ENCODE measurements at regions not wholly inside any gene's neighbourhood (a gene's known extent, or its start where the extent isn't known, plus 50 kb on each side); places are given as distances from the start of the nearest gene placed in this dataset.
"Not testable (repeated sequence)": the region's sequence is repeated elsewhere in the genome, so short reads cannot be mapped to it uniquely, and the experiment has no call there.

DNA sequence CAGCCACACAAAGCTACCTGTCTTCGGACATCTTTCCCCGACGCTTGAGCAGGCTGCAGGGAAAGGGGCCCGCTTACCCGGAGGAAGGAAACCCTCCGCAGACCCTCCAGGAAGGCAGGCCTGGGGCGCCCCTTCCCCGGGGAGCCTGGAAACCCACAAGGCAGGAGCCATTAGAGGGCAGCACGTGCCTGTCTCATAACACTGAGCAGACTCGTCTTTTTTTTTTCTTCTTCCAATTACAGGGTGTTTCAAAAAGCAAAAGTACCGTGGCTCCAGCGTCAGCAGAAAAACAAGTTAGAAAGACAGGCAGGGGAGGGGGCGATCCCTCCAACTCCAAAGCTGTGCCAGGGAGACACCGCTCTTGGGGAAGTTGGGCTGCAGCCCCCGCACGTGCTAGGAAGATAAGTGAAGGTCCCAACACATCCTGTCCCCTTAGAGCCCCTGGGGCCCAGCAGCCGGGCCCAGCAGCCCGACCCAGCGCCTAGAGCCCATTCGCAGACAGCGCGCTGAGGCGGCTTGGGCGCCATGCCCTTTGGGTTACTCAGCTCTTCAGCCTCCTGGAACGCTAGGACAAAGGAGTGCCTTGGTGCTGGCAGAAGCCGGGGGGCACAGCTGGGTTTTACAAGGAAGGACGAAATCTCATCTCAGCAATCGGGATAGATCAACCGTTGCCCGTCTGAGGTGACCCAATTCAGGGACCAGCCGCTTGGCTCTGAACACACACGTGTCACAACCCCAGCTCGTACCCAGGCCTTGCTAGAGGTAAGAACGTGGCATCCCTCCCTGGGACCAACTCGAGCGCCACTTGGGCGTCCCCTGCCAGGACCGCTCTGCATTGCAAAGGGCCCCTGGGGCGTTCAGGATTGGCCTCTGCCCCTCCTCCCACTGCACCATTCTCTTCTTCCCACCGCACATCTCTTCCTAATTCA lies 136.3 kb downstream of the LY86 start:
- peak; percentile 62 to 84 for DNase-seq

DNA sequence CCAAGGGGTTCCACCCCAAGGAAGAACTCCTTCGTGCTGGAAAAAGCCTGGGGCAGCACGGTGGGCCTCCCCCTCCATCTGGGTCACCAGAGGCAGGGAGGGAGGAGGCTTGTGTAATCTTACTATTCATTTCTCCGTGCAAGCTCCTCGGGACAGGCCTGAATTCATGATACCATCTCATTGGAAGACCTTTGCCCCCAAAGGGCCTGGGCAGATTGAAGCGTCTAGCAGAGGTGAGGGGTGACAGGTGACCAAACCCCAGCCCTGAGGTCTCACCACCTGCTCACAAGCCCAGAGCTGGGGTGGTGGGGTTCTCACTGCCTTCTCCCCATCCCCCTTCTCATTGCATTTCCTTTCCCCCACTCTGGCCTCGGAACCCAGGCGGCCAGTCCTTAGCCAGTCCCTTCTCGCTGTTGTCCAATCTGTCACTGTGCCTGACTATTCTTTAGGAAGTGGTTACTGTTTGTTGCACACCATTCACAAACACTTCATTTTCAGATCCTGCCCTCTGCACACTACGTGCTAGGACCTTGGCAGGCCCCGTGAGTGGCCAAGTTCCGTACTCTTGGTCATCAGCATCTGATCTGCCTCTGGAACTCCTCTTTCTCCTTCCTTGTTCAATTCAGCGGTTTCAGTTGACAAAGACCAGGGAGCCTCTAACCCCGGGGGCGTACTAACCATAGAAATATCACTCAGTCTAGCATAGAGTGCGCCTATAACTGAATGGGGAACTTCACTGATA lies 137.1 kb downstream of the LY86 start:
- DNase-seq, result no peak

DNA sequence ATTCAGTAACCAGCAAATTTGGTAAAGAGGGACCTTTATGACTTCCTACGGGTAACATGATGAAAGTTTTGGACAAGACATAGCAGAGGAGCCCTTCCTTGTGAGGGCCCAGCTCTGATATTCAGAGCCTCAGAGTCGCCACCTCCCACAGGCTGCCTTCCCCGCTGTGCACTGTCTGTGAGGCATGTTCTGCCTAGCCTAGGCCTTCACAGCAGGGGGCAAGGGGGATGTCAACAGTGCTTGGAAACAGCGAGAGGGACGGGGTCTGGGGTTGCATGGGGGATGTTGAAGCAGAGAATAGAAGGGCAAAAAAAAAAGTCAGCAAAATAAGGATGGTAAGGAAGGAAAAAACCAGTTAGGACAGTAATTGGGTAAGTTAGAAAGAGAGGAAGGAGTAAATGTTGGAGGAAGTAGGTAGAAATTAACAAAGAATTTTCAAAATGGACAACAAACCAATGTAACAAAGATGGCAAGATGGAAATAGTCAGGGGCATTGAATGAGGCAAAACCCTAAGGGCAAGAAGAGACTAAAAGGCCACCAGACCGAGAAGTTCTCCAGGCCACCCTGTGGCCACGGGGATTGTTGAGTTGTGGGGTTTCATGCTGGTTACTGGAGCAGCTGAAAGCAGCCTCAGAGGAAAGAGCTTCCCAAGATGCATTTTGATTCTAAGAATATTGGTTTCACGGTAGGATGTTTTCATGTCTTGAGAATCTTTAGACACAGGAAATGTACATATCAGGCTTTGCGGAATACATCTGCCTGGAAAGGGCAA lies 139.8 kb downstream of the LY86 start:
- no peak for DNase-seq

DNA sequence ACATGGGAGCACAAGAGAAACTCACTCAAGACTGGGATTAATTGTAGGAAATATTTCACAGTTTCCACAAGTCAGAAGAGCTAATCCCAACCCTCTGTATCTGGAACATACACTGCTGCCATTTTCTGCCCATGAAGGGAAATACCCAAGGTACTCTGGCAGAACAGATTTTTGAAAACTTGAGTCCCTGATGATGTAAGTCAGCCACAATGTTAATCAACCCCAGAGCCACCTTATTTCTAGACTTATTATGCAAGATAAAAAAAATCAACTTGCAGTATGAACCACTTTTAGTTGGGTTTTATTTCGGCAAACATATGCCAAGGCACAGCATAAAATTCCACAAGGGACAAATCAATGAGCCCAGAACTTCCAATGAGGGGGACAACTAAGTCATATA lies 141.5 kb downstream of the LY86 start:
- no peak for DNase-seq

DNA sequence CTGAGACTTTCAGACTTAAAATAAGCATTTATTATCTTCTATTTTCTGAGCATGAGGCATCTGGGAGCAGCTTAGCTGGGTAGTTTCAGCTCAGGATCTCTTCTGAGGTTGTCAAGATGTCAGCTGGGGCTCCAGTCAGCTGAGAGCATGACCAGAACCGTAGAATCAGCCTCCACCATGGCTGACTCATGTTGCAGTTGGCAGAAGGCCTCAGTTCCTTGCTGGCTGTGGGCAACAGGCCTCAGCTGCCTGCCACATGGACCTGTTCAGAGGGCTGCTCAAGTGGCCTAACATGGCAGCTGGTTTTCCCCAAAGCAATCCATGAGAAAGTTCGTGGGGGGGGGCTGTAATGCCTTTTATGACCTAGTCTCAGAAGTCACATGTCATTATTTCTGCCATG lies 142.3 kb downstream of the LY86 start:
- no peak for DNase-seq

DNA sequence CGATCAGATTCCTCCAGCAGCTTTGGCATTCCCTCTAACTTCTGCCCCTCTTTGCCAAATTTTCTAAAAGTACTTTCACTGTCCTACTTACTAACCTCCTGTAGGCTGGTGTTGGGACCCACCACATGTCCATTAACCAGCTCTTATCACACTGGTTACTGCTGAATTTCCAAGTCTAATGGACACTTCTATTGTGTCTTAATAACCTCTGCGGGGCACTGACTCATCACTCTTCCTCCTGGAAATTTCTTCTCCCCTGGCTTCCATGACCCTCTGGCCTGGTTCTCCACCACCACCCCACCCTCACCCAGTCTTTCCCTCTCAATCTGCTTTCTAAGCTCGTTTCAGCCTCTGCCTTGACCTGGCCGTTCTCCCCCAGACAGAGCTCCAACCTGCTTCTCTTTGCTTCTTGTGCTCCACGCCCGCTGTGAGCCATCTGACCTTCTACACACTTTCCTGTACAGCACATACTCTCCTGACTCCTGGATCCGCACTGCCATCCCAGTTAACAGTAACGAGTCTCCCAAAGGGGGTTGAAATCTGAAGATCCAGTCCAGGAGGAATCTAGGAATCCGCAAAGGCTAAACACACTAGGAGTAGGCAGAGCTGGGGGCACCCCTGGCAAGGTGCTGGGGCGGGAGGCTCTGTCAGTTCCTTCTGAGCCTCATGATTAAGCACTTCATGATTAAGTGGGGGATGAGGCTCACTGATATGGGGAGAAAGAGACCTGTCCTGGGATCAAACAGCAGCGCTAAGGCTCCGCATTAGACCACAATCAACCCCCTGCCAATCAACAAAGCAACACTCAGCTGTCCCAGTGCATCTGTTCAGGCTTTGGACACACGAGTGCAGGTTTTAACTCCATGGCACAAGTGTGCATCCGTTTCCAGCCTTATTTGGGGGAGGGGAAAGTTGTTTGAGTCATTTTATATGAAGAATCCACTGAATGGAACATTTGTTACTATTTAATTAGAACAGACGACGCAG lies 146.3 kb downstream of the LY86 start:
- DNase-seq, result no peak

DNA sequence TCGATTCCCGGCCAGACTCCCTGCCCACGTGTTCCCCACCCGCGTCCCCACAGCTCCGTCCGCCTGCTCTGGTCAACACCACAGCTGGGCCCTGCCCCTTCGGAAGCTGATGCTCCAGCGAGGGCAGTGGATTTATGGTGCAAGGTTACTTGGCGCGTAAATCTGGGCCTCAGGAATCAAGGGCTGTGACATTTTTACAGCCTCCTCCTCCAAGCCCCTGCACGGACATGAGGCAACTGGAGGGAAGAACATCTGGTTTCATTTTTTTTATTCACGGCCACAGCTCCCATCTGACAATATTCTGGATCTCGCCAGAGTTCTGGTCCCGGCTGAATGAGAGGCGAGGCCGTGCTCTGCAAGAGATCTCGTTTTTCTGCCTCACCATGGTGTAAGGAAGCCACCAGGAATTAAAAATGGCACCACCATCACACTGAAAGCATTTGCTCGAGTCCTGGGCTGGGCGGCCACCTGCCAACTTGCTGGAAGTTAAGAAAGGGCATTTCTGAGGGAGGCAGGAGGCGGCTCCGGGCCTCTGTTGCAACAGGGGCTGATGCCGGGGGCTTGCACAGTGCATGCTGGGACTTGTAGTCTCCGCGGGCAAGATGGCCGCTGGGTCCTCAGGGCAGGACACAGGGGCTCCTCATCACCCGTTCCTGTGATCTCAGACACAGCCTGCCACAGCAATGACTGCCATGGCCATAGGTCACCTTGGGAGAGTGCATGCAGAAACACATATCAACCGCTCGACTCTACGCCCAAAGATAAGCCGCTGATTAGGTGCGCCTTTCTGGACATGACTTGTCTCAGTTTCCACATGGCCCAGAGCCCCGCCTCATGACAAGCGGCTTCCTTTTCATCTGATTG lies 148.5 kb downstream of the LY86 start:
- no peak for DNase-seq

DNA sequence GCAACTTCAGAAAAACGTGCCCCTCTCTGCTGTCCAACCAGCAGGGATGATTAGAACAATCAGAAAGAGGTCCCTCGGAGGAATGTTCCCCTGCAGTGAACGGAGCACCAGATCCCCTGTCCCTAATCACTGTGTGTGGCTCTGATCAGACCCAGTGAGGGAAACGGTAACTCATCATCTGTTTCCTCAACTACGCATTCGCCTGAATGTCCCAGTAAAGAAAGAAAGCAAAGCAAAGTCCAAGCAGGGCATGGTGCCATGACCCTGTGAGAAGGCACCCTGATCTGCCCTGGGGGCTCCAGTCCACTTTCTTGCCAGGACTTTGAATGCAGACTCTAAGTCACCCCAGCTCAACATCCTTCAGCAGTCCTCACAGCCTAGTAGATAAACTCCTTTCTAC lies 149.2 kb downstream of the LY86 start:
- no peak for DNase-seq

DNA sequence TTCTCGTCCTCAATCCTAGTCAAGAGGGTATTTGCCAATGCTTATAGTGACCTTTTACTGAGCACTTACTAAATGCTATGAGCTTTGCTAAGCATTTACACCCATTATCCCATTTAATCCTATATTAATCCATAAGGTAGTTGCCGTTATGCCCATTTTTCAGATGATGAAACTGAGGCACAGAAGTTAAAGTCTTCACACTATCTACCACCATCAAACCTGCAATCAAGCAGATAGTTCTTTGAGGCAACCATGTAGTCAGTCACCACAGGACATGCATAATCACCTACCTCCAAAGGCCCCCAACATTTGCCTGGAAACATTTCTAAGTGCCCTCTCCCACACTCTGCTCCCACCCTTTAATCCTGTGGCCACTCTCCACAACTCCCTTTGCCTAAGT lies 149.6 kb downstream of the LY86 start:
- DNase-seq, result no peak

DNA sequence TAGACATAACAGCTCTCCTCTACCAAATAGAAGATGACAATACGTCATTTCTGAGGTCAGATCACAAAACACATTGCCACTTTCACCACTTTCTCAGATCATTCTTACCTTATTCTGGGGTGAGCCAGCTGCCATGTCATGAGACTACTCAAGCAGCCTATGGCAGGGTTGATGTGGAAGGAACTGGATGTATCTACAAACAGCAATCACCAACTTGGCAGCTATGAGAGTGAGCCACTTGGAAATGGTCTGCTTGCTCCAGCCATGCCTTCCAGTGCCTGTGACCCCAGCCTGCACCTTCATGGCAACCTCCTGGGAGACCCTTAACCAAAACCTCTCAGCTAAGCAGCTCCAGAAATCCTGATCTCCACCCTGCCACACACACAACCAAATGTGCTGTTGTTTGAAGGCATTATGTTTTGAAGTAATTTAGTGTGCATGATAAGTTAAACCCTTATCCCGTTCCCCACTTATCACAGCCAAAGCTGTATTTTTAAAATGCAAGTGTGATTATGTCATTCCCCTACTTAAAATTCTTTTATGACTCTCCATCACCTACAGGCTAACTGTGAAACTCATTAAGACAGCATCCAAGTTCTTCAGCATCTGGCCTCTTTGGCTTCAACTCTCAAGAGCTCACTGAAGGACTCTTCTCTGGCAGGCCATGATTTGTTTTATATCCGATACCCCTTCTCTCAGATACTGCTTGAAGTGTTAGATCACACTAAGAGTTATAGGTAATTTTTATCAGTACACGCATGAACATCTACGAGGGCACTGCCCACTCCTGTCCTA lies 150.6 kb downstream of the LY86 start:
- DNase-seq, result no peak

DNA sequence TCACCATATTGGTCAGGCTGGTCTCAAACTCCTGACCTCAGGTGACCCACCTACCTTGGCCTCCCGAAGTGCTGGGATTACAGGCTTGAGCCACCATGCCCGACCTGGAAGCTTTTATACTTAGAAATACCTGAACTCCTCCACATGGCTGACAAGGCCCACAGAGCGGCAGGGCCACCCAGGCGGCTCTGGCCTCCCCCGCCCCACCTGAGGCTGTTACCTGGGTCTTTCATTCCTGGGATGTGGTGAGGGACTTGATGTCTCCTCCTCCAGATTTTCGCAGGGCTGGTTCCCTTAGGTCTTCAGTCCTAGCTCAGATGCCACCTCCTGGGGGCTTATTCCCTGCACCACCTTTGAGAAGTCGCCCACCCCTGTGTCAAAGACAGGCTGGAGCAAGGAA lies 152.1 kb downstream of the LY86 start:
- DNase-seq, result no peak

DNA sequence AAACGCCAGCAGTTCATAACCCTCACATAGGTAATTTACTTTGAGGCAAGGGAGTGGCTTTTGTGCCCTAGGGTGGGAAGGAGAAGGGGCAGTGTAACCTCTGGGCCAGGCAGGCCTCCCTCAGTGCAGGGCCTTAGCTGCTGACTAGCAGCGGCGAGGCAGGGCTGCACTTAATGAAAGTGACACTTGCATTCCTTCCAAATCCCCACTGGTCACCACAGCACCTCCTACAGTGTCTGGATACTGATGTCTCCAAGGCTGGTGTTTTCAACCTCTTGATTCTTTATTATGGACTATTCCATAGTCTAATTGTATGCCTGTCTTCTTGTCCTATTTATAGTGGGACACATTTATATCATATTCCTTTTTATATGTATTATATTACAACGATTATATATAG lies 152.7 kb downstream of the LY86 start:
- no peak for DNase-seq

DNA sequence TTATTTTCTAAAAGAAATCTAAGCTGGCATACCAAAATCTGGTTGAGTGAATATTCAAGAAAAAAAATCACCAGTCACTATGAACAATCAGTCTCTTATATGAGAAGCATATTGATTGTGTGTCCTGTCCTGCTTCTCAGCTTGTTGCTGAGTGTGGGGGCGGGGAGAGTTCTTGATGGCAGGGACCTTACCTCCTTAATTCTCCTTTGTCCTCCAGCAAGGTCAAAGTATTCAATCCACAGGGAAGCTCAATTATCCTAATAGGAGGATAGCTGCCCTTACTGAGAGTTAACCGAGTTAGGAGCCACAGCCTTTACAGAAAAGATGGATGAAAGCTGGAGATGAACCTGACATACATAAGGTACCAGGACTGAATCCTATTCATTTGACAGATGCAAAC lies 154.0 kb downstream of the LY86 start:
- no peak for DNase-seq

DNA sequence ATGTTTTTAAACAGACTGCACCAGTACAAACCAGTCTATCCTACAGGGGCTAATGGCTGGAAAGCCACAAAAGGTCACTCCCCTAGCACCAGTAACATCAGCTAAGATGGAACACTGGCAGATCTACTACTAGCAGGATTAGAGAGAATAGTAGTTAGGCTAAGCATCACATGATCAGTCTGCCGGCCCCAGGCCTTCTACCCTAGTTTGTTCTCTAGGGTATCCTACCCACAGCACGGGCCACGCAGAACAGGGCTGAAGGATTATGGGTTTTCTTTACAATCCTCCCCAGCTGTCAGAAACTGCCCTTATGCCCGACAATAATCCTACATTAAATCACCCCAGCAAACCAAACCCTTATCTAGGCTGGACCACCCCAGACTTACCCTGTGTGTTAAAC lies 156.0 kb downstream of the LY86 start:
- no peak for DNase-seq

DNA sequence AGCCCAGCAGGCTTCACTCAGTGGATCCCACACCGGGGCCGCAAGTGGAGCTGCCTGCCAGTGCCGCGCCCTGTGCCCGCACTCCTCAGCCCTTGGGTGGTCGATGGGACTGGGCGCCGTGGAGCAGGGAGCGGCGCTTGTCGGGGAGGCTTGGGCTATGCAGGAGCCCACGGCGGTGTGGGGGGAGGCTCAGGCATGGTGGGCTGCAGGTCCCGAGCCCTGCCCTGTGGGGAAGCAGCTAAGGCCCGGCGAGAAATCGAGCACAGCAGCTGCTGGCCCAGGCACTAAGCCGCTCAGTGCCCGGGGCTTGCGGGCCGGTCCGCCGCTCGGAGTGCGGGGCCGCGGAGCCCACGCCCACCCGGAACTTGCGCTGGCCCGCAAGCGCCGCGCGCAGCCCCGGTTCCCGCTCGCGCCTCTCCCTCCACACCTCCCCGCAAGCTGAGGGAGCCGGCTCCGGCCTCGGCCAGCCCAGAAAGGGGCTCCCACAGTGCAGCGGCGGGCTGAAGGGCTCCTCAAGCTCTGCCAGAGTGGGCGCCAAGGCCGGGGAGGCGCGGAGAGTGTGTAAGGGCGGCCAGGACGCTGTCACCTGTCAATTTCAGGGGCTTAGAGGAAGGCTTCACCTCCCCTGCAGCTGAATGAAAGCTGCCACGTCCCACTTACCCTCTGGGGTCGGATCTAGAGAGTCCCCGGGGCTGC lies 157.3 kb downstream of the LY86 start:
- not testable (repeated sequence) for DNase-seq

DNA sequence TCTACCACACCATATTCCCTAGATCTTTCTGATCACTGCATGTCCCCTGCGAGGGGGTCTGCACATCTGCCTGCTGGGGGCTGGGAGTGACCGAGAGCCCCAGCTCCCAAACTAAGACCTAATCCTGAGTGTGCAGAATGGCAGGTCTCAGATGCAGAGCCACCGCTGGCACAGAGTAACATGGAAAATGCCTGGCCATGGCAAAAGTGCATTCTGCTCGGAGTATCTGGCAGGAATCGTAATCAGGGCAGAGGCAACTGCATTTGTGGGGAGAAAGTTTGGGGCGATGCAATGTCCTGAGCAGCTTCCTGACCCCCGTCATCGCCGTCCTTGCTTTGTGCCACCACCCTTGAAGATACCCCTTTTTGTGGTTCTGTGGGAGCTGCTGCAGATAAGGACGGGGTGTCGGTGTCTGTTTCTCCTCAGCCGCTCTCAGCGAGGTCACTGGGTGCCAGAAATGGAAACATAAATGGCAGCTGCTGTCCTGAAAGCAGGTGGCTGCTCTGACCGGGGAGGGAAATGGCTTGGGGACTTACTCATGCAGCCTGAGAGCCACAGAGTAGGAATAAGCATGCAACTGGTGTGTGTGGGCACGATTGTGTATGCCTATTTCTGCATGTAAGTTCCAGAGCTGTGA lies 157.9 kb downstream of the LY86 start:
- DNase-seq, result no peak

DNA sequence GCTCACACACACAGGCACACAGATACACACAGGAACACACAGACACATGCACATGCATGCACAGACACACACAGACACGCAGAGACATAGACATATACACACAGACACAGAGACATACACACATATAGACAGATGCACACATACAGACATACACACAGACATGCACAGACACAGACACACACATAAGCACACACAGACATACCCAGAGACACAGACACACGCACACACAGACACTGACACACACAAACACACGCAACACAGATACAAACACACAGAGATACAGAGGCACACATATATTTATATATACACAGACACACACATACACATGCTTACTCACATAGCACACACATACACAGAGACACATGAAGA lies 158.4 kb downstream of the LY86 start:
- DNase-seq, result no peak

DNA sequence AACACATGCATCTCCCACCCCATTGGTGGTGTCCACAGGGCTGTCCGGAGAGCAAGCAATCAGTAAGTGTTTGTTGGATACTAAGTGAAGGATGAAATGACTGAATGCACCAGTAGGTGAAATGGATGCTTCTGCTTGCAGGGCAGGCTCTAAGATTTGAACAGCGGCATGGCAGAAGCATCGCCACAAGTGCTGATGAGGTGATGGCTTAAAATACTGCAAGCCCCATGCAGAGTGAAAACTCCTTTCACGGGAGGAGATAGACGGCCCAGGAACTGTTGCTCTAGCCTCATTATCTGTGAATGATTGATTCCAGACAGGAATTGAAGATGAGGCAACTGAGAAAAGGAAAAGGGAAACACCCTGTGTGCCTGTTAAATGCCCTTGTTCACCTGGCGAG lies 158.9 kb downstream of the LY86 start:
- DNase-seq, result no peak

DNA sequence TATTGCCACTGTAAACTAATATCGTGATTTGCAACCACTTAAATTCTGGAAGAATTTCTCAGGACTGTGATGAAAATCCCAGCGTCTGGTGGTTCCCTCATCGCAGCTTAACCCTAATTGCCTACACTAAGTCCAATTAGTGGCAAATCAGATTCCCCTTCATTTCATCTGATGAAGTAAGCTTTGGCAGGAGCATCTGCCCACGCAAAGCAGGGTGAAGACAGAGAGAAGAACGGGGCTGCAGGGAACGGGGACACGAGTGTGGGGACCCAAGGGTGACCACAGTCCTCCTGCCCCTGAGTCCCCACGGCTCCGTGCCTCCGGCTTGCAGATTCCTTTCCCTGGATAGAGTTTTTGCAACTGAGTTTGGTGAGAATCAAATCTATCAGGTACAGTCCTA lies 159.5 kb downstream of the LY86 start:
- no peak for DNase-seq

Data from NCI-H526 (cell line).